Activated CD4-positive, alpha-beta T cell treated with anti-CD3 and anti-CD28 coated beads, Interleukin-2, Interleukin-6, amounts not matched to agents 100 ng/mL and 50 ng/mL, durations not matched to agents 16 hours and 8 hours (primary cell): ENCODE measurements at regions not wholly inside any gene's neighbourhood (a gene's known extent, or its start where the extent isn't known, plus 50 kb on each side); places are given as distances from the start of the nearest gene placed in this dataset.
"Not testable (repeated sequence)": the region's sequence is repeated elsewhere in the genome, so short reads cannot be mapped to it uniquely, and the experiment has no call there.

Experiments
- DNase-seq: peaks from one replicate; pipeline ENCODE4 v3.0.0-alpha.2; 2020

DNA sequence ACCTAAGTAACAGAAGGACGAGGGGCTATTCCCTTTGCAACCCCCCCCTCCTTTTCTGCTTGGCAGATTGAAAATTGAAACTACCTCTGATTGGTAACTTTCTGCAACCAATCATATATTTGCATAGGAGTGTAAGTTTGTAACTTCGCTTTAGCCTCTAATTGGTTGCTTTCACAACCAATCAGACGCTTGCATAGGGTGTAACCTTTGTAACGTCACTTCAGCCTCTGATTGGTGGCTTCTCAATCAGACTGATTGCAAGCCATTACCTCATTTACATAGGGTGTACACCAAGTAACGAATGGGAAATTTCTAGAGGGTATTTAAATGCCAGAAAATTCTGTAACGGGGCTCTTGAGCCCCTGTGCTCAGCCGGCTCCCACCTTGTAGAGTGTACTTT is 131.9 kb upstream of the FOXD4L5 start:
- not testable (repeated sequence) for DNase-seq

DNA sequence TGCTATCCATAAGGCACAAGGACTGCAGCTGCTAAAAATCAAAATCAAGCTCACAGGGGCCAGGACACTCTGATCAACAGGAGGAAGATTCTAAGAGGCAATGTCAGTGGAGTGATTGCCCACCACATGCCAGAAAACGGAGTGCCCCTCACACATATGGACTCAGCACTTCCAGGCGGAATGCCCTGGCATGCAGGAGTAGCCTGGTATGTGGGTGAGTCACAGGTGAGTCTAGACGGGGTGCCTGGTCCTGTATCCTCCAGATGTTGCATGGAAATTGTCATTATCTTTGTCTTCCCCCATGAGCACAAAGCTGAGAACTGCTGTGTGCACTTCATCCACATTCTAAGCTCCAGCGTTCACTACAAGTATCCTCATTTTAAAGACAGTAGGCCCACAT is 129.2 kb upstream of the FOXD4L5 start:
- DNase-seq: not testable (repeated sequence)

DNA sequence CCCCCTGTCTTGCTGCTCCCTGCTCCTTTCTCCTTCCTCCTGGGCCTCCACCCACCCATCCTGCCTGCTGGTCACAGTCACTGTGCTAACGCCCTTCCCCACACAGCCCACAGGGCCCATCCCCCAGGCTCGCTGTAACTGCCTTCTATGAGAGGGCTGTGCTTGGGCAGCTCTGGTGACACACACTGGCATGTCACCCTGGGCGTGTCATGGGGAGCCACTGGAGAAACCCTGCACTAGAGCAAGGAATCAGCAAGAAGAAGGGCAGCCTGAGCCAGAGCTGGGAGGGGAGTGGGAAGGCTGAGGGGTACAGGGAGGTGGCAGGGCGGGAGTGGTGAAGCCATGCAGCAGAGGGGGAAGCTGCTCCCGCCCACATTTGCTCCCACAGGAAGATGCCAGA is 128.4 kb upstream of the FOXD4L5 start:
- DNase-seq: not testable (repeated sequence)

GRCh38 chr9:65411901-65412300 is 126.9 kb upstream of the FOXD4L5 start:
- no peak for DNase-seq

GRCh38 chr9:65411336-65411735 is 126.3 kb upstream of the FOXD4L5 start:
- DNase-seq: no peak

DNA sequence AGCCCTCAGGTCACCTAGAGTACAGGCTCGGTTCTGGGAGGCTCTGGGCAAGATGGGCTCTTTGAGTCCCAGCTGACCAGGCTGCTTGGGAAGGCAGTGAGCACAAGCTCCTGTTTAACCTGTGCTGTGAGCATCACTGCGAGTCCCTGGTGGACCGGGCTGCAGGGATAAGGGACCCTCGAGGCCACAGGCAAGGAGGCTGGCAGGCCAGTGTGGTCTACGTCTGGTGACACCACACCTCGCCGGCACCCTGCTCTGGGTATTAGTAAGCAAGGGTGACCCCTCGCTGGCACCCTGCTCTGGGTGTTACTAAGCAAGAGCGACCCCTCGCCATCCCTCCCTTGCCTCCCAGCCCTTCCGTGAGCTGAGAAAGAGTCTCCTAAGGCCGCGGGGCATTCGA is 125.9 kb upstream of the FOXD4L5 start:
- no peak for DNase-seq

DNA sequence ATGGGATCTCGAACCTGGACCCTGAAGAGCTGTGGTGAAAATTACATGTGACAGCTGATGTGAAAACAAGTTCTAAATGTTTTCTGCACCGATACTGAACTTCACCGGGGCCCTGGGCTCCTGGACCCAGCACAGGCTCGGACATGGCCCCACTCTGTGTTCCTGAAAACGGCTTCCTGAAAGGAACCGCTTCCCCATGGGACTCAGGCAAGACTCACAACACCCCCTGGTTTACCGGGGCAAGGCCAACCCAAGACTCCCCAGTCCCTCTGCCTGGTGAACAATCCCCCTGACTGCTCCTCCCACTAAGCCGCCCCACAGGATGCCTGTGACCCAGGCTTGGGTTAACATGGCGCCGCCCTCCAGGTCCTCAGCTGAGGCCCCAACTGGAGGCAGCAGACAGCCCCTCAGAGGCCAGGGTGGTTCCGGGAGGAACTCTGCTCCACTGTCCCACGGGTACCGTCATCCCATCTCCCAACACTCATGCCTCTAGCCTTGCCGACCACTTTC is 124.5 kb upstream of the FOXD4L5 start:
- DNase-seq: no peak

DNA sequence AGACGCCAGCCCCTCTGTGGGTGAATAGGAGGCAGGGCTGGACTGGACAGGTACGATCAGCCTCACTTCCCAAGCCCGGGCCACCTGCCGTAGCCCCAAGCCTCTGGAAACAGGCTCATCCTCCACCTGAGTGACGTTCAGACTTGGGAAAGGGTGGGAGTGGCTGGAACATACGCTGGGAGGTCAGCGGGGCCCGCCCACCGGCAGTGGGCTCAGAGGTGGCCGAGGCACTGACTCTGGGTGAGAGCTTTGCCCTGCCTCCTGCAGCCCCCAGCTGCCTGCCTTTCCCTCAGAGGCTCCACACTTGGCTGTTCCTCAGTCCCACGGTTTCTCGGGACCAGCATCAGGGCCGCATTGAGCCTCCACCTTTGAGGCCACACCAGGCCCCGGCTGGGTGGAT is 123.8 kb upstream of the FOXD4L5 start:
- DNase-seq: not testable (repeated sequence)

DNA sequence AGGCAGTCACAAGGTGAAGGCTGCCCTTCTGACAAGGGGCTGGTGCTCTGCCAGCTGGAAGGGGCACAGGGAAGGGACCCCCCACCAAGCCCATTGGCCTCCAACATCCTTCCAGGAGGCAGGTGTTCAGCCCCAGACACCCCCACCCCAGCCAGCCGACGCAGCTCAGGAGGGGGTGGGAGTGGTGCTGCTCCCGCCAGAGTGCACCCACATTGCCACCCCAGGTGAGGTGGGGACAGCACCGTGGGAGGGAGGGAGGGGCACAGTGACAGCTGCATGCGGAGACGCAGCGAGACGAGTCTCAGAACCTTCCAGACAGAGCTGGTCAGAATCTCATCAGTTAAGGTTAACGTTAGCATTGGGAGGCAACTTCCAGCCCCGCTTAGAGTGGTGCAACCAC is 121.6 kb upstream of the FOXD4L5 start:
- DNase-seq: not testable (repeated sequence)

GRCh38 chr9:65405766-65406165 is 120.8 kb upstream of the FOXD4L5 start:
- DNase-seq: not testable (repeated sequence)

GRCh38 chr9:65405253-65405652 is 120.2 kb upstream of the FOXD4L5 start:
- no peak for DNase-seq

GRCh38 chr9:65404232-65405006 is 119.4 kb upstream of the FOXD4L5 start:
- DNase-seq: no peak

- DNase-seq: no peak
Measured at GRCh38 chr9:65403721-65404120, 118.7 kb upstream of the FOXD4L5 start.

GRCh38 chr9:65403072-65403471 is 118.1 kb upstream of the FOXD4L5 start:
- not testable (repeated sequence) for DNase-seq

- not testable (repeated sequence) for DNase-seq
Measured at GRCh38 chr9:65402206-65402870, 117.3 kb upstream of the FOXD4L5 start.

- not testable (repeated sequence) for DNase-seq
Measured at GRCh38 chr9:65401456-65402045, 116.5 kb upstream of the FOXD4L5 start.

- DNase-seq: no peak
Measured at GRCh38 chr9:65400886-65401285, 115.9 kb upstream of the FOXD4L5 start.

DNA sequence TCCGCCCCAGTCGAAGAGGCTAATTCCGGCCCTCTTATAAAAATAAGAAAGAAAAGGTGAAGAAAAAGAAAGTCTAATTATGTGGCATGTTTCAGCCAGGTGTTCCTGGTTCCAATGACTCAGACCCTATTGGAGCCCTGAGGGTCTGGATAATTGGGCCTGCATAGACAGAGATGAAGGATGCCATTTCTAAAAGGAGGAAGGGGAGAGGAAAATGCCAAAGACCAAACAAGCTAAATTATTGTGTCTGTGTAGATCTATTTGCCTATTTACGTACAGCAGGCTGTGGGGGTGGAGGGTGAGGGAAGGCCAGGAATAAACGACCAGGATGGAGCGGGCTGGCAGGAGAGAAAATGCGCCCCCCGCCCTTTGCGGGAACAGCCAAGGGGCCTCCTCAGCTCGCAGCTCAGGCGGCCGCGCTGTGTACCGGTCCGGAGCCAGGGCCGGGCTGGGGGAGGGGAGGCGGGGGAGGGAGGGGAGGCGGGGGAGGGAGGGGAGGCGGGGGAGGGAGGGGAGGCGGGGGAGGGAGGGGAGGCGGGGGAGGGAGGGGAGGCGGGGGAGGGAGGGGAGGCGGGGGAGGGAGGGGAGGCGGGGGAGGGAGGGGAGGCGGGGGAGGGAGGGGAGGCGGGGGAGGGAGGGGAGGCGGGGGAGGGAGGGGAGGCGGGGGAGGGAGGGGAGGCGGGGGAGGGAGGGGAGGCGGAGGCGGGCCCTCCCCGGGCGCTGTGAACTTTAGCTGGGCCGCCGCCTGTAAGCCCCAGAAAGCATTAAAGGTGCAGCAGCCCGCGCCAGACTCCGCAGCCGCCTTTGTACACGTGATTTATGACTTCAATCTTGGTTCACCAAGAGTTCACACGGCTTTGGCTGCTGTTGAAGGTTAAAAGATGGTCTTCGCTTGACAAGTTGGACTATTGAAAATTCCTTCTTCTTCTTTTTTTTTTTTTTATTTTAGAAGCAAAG is 113.0 kb upstream of the FOXD4L5 start:
- DNase-seq: not testable (repeated sequence)

- DNase-seq: not testable (repeated sequence)
Measured at GRCh38 chr9:65397226-65397625, 112.2 kb upstream of the FOXD4L5 start.

- not testable (repeated sequence) for DNase-seq
Measured at GRCh38 chr9:65396601-65397000, 111.6 kb upstream of the FOXD4L5 start.

GRCh38 chr9:65395789-65396188 is 110.8 kb upstream of the FOXD4L5 start:
- DNase-seq: not testable (repeated sequence)

DNA sequence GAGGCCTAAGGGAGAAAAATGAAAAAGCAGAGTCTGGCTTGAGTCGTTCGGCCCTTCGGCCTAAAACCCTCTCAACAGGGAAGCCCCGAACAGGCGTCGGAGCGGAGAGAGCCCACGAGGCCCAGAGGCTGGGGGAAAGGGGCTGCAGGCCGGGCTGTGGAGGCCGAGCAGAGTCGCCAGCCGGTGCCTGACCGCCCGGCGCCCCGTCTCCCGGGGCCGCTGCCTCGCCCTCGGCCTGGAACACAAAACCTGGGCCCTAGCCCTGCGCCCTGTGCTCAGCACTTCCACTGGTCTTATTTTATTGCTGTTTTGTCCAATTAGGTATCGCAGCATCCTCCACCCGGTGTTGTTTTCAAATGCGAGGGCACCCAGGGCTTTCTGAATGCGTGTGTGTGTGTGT is 110.1 kb upstream of the FOXD4L5 start:
- DNase-seq: not testable (repeated sequence)
